GM11168 (cell line): ENCODE measurements at regions not wholly inside any gene's neighbourhood (a gene's known extent, or its start where the extent isn't known, plus 50 kb on each side); places are given as distances from the start of the nearest gene placed in this dataset.

Source experiments
- in situ Hi-C: fragments of 300-500 bp; cut with MboI; formaldehyde crosslinking; loops from one replicate; pipeline ENCODE4 v1.12.0; 2022; ENCODE audit warnings: low sequenced_read_pairs; ENCODE audit not compliant: unreplicated experiment

GRCh38 chr10:31253237-31253636 is 65.8 kb upstream of the ZEB1 start:
- in situ Hi-C loops: no loop called here

DNA sequence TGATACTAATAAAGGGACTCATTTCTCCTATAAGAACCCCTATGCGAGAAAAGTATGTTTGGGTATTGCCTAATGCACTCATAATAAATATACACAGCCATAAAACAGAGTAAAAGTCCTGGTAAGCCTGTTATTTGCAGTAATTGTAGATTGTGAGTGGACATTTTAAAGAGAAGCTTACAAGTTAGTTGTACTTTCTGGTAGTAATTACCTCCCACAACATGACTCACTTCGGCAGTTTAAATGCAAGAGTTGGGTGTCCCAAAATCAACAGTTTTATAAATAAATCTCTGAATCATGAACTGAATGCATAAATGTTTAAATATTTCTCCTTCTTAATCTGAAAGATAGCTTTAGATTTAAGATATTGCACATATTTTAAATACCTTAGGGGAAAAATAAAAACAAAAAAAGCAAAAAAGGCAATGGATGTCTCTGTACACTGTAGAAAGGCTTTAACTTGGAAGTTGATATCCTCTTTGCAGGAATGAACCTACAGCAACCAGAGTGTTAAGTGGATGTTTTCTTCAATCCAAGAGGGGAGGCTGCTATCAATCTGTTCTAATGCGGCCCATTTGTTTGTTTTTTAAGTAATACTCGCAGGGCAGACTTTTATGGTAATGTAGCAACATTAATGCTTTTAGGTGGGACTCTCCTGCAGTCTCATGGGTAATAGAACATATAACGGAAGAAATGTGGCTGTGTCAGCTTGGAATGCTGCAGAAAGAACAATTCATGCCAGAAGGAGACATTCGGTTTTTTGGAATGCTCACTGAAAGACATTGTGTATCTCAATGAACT is 57.3 kb upstream of the ZEB1 start:
- in situ Hi-C loops: no loop called here

DNA sequence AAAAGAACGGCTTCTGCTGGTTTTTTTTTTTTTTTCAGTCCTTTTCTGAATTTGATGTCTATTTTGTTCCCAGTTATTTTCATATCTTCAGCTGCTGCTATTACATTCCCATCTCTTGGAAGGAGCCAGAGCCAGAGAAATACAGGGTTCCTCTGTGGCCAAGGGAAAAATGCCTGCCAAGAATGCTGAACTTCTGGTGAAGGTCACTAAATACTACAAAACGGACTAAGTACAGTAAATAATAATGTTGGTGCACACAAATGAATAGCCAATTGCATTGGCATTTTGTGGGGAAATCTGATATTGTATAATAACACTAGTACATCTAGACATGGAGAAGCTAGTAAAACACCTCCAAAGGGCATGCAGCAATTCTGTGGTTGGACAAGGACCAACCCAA is 56.3 kb upstream of the ZEB1 start:
- in situ Hi-C loops: no loop called here

DNA sequence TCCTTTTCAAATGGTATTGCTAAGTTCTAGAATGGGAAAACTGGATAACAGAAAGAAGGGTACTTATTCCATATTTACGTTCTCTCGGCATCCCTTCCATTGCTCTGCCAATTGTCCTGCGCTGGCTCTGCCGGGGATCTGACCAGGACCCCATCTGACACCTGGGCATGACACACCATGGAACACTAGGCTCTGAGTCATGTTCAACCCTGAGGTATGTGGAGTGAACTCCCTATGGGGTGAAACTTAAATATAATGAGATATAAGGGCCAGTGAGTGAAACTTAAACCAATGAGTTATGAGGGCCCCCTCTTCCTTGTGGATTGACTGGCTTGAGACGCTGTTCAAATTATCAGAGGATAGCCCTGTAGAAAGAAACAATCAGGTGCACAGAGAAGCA is 55.1 kb upstream of the ZEB1 start:
- in situ Hi-C loops: no loop called here

DNA sequence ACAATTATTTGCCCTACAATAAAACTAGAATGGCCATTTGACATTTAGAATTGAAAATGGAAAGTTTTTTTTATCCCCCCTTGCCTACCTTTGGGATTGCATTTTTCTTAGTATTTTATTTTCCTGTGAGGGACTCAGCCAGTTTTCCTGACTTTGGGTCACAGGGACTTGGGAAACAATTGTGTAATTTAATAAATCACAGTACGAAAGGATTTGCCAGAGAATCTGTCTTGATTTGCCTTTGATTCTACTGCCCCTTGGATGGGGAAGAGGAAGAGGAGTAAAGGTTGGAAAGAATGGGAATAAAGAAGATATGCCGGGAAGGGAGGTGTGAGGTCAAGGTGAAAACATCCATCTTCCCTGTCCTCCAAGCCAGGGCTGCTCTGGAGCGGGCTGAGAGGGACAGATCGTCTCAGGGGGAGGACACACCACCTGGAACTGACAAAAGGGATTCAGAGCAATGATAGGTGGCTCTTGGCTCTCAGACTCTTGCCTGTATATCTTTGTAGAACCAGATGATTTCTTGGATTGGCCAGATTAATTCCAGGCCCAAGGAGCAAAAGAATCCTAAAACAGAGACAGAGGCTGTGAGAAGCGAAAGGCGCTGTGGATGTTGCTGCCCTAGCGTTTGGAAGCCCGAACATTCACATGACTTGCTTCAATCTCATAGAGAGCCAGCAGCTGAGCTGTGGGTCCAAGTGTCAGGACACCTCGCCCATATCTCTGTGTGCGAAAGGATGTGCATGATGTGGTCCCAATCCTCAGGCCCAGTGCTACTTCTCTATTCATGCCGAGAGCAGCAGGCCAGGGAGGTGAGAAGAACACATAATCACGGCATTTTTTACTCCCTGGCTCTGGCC is 50.3 kb upstream of the ZEB1 start:
- in situ Hi-C loops: no loop called here
